ENCODE measurements at regions not wholly inside any gene's neighbourhood (a gene's known extent, or its start where the extent isn't known, plus 50 kb on each side); places are given as distances from the start of the nearest gene placed in this dataset.

DNA sequence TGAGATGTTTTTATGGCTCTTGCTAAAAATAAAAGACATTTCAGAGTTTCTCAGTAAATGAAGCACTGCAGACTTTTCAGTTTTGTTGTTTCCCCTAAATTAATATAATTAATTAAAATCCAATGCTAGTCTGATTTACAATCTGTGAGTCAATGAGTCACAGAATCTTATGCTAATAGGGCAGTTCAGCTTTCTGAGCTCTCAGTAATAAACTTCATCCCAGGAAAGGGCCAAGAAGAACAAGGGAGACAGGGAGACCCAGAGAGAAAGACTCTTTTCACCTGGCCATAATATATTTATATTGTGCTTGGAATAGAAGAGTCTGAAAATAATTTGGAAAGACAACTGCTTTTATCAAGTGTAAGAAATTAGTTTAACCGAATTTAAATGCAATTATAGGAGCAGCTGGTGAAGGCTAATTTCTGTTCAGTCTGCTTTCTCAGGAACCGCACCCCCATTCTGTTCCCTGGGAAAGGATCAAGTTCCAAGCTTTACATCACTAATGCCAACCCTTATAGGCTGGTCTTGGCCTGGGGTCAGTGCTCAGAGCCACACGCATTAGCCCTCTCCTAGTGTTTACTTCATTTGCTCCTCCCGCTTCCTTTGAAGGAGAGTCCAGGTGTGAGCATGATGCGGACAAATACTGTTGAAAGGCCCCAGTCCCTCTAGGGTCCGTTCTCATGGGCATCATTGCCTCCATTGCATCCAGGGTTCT is 145.6 kb downstream of the ZBTB18 start:
- no peak for DNase-seq (ENCODE audit: low spot score)

DNA sequence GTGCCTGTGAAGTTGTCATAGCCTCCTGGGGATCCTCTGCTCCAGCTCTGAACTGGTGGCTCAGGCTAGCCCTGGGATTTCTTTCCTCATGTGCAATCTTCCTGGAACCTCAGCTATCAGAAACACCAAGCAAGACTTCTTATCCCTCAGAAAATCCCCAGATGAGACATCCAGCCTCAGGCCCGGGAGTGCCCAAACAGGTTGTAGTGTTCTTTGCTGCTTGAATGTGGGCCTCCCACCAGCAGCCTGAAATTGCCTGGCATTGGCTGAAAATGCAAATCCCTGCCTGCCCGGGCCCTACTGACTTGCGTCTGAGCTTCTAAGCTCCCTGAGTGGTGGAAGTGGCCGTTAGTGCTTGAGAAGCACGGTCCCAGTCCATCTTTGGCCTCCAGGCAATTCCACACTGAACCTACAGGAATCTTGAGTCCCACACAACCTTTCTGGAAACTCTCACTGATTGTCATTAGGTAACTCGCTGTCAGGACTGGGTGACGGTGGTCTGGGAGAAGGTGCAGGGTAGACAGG is 146.8 kb downstream of the ZBTB18 start:
- no peak for DNase-seq (ENCODE audit: low spot score)

DNA sequence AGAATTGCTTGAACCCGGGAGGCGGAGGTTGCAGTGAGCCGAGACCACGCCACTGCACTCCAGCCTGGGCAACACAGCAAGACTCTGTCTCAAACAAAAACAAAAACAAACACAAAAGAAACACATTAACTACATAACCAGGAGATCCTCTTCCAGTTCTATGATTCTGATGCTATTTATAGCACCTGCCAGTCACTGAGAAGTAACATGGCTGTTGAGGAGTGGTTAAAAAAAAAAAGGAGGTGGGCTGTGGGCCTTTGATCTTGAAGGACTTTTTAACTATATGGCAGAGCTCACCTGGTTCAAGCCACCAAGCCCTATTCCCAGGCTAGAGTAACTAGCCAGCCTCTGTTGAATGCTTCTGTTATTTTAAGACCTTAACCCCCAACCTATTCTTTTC is 148.8 kb downstream of the ZBTB18 start:
- DNase-seq (ENCODE audit: low spot score): no peak

DNA sequence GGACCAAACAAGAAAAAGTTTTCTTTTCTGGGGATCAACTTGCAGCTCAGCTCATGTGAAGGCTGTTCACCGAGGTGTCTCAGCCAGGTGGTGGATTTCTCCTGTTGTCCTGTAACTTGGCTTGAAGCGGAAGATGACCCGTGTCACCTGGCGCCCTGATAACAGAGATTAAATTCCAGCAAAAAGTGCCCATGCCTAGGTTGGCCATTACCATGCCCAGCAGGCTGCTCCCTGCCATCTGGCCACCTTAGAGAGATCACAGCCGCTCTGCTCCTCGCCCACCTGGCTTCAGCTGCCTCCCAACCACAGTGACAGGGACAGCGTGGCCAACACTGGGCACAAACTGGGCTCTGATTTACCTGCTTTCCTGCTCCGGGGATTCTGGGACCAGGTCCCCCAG is 149.5 kb downstream of the ZBTB18 start:
- DNase-seq (ENCODE audit: low spot score): no peak

DNA sequence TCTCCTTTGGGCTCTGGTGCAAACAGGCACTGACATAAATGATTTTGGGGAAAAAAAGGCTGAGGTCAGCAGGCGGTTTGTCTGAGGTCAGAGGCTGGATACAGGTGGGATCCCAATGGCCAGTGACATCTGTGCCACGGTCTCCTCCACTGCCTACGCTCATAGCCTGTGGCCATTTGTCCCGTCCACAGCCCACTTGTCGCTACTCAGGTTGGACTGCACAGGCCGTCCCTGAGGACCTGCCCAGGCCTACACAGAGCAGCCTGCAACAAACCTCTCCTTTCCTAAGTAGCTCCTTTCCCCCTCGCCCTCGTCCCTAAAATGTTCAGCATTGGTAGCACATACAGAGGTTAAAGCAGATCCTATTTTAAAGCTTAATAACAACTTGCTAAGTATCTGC is 150.7 kb downstream of the ZBTB18 start:
- DNase-seq (ENCODE audit: low spot score): no peak

DNA sequence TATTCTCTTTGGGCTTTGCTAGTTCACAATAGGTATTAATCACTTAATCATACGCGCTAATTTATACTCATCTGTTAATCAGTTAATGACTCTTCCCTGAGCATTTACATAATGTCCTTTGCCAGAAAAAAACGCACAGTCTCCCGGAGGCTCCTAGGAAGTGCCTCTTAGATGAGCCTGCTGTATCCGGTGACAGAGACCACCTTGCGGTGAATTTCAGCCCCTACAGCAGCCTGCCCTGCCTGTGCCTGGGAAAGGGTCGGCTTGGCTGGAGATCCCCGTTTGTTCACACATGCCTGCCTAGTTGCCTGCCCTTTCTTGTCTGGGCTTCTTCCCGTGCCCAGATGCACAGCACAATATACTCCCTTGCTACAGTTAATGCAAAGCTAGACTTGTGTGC is 152.9 kb downstream of the ZBTB18 start:
- no peak for DNase-seq (ENCODE audit: low spot score)

DNA sequence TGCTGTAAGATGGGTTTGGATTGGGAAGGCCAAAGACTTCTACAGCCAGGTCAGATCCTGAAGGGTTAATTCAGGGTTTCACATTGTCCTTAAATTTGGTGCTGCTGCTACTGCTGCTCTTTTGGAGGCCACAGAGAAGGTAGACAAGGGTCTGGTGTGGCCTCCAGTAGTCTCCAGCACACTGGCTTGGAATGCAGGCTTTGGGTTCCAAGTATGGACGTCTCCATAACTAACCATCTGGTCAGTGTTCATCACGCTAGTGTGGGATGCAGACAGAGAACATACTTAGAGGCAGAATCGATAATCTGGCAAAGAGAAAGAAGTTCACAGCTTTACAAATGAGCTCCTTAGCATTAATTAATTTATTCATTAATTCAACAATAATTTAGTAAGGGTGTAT is 154.1 kb downstream of the ZBTB18 start:
- DNase-seq (ENCODE audit: low spot score): no peak

DNA sequence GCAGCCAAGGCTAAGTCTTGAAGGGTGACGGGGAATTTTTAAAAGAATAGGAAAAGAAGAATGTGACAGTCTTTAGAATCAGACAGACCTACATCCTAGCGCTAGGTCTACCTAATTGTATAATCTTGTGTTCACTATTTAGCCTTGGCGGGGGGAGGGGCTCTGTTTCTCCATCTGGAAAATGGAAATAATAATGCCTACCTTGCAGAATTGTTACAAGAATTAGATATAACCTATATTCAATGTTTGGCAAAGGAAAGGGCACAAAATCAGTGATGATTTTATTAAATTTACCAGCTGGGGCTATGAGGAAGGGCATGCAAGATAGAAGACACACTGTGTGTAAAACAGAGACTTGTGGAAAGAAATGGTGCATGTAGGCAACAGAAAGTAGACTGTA is 154.8 kb downstream of the ZBTB18 start:
- DNase-seq (ENCODE audit: low spot score): no peak

DNA sequence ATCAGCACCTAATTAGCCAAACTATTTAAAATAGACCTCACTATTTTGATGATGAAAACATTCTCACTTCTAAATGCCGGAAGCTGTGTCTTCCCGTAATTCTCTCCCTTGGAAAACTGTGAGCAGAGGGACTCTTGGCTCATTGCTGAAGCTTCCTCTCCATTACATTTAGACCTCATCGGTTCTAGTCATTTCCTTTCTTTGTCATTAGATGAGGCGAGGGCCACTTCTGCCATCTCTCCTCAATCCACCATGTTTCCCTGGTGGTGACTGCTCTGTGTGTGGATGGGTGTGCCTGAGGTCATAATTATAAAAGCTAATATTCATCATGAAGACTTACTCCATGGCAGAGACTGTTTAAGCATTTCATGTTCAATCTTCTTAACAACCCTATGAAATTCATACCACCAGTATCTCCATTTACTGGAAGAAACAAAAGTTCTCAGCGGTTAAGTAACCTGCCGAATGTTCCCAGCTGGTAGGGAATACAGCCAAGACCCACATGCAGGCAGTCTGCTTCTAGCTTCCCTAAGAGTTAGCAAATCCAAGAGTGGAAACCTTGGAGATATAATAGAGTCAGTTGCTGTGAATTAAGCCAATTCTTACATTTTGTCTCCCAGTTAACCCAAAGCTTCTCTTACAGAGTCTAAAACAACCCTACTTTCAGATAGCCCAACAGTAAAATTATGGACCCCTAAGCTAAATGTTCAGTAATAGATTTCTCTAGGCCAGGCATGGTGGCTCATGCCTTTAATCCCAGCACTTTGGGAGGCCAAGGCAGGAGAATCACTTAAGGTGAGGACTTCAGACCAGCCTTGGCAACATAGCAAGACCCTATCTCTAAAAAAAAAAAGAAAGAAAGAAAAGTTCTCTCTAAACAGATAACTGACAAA is 156.2 kb downstream of the ZBTB18 start:
- DNase-seq (ENCODE audit: low spot score): no peak

DNA sequence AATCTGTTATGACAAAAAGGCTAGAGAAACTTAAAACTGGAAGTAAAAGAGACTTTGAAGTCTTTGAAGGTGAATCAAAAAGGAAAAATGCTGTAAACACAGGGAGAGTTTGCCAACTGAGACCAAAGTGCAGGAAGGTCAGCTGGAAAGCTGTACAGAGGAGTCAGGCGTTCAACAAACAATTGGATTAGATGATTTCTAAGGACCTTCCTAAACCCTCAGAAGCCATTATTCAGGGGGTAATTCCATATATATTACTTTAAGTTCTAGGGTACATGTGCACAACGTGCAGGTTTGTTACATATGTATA is 156.8 kb downstream of the ZBTB18 start:
- DNase-seq (ENCODE audit: low spot score): no peak

DNA sequence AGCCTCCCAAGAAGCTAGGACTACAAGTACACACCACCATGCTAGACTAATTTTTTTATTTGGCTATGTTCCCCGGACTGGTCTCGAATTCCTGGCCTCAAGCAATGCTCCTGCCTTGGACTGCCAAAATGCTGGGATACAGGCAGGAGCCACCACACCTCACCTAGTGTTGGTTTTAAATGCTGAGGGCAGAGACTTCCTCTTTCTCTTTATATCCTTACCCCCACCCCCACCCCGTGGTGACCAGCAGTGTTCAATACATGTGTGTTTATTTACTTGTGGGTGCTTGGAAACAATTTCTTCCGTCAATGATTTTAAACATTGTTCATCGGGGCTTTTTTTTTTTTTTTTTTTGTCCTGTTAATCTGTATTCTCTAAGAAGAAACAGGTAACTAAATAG is 158.9 kb downstream of the ZBTB18 start:
- DNase-seq (ENCODE audit: low spot score): no peak

DNA sequence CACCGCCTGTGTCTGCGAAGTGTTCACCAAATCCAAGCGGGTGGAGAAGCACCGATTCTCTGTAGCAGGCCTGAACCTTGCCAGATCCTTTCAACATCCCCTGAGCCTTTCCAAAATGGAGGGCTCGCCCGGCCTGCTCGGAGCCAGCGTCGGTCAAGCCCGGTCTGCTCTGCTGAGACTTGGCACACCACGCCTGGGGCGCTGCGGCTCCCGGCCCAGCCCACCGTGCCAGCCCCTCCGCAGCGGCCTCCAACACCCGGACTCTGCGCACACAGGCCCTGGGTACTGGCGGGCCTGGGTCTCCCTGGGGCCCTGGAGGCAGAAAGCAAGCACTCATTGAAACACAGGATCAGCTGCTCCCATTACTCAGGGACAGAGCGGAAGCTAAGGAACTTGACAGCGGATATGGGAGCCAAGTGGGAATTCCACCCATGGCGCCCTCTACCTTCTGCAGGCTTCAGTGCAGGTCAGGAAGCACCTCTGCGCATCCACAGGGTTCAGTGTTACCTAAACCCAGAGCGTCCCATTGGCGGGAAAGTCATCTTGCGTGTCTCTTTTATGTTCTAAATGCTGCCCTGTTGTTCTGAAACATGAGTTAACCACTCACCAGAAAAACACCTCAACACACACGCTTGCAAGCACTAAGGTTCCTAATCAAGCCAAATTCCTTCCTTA is 159.9 kb downstream of the ZBTB18 start:
- DNase-seq (ENCODE audit: low spot score): no peak

DNA sequence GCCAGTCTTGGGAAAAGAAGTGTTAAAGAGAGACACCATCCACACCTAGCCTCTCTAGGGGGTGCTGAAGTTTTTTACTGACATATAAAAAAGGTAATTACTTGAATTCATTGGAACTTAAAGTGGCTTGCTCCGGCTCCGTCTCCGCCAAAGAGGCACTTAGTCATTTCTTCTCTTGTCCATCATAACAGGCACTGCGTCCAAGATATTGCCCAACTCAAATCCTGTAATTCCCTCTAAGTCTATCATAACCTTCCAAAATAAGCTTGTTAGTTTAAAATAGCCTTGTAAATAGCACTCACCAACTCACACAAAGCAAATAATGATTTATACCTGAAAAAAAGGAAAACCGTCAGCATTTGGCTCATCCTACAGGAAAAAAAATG is 160.5 kb downstream of the ZBTB18 start:
- DNase-seq (ENCODE audit: low spot score): no peak

DNA sequence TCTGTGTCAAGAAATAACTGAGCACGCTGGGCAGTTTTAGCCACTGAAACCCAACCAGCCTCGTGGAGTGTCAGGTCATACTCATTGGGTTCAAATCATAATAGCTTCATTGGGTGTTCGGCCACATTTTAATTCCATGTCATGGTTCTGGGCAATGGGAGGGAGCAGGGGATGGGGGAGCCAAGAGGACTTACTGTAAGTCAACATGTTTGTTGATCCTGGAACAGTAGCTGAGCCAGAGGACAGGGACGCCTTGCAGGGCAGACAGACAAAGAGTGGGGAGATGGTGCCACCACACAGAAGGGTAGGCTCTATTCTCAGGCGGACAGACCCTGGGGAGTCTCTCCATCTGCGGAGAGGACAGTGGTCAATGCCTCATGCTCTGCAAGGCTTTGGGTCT is 161.1 kb downstream of the ZBTB18 start:
- no peak for DNase-seq (ENCODE audit: low spot score)

DNA sequence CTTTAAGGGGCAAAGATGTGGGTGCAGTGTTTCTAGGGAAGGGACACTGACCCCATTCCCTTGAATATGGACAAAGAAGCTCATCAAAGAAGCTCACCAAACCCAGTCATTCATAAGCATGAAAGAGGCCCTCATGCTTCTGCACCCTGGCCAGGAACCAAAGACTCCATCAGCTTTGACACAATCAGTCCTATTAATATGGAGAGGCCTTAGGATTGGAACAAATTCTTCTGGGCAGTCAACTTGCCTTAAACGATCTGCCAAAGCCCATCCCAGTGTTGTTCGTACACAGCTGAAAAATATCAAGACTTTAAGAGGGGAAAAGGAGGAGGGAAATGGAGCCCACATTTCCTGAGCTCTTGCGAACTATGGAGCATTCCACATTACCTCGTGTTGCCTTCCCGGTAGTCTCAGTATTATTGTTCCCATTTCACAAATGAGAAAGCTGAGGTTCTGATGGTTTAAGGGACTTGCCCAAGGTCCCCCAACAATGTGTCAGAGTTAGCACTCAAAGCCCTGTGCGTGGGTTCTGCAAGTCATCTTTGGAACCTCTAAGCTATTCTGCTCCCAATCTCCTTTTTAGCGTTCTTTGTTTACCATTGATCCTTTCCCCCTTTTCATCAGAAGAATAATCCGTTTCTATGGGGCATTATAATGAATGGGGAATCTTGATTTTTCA is 161.9 kb downstream of the ZBTB18 start:
- DNase-seq (ENCODE audit: low spot score): peak; percentile 87

DNA sequence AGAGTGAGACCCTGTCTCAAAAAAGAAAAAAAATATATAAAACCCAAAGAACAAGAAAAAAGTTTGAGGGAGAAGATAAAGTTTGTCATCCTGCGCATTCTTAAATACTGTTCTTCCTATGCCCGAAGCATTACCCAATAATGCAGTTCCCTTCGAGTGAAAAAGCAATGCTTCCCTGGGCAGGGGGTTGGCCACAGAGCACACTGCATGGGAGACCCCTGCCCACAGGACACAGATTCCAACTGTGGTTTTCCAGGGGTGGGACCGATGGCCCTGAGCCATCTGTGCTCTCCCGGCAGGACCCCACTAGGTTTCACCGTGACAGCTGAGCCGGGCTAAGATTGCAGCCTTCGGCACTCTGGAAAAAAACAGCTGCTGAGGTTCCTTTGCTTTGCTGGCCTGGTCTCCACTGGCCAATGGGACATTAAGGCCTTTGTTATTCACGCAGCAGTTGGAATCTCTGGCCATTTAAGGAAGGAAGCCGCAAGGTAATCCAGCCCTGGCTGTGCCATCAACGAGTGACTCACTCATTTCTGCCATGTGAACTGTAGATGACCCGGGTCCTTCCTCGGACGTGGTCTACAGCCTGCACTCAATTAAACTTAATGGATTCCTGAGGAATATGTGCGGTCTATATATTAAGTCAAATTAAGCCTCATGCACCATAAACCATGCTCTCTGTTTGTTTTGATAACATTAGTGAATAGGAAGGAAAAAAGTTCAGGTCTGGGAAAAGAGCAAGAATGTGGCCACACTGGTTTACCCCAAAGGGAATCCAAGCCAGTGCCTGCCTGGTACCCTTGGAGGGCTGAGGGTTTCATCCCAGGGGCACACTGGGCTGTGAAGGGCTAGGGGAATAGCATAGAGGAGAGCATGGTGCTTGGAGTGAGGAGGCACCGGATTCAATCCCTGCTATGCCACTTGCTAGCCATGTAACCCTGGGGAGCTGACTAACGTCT is 163.2 kb downstream of the ZBTB18 start:
- DNase-seq (ENCODE audit: low spot score): peak; percentile 99

DNA sequence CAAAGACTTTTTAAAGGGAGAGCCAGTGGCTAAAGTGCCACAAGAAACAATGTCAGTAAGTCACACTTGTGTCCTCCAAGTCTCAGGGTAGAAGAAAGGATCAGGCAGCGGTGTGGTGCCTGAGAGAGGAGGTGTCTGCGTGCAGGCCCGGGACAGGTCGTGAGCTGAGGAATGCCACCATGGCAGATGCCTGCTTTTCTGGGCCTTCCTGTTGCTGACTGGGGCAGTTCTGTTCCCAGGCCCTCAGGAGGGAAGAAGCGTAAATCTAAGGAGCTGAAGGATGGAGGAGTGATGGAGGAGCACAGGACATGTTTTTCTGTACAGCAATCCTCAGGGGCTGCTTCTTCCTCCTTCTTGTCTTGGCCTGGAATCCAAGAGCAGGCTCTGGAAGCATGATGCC is 165.8 kb downstream of the ZBTB18 start:
- no peak for DNase-seq (ENCODE audit: low spot score)

DNA sequence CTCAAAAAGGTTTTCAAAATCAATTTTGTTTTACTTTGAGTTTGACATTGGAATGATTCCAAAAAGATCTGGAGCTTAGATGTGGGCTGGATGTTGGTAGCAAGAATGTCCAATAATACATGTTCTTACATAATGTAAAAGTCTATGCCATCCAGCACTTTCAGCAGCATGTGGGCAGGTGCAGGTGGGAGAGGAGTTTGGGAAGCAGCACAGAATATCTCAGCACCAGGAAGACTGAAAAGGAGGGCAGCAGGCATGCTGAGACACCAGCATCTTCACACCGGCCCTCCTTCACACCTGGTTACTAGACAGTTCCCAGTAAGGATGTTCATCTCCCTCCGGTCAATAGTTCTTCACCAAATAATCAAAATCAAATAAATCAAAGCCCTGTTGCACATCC is 166.6 kb downstream of the ZBTB18 start:
- DNase-seq (ENCODE audit: low spot score): no peak

DNA sequence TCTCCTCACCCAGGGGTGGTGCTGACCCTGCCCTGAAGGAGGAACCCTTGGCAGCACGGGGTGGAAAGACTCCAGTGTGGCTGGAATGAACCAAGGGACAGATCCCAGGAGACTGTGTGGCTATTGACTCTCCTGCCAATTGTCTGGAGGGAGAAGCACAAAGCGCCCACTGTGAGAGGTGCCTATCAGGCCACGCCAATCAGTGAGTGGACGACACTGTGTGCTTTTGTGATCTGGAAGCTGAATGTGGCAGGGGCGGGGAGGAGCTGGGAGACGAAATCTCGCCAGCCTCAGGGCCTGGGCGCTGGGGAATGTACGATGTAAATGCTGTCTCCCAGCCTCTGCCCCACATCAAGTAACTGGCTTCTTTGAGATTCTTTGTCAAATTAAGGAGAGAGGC is 167.1 kb downstream of the ZBTB18 start:
- peak; percentile 87 for DNase-seq (ENCODE audit: low spot score)

DNA sequence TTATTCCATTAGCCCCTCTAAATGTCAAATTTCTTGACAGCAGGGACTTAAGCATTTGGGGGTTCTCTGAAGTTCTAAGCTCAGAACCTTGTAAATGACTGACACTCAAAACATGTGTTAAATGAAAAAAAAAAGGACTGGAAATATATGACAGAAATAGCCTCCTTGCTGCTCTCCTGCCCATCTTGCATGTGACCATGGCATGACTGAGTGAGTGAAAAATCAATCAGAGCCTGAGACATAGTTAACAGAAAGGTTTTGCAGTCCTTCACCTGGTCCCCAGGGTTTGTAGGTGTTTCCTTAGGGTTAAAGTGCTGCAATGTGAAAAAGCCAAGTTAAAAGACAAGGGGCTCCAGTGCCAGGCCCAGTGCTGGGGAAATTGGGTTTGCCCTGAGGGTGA is 168.1 kb downstream of the ZBTB18 start:
- no peak for DNase-seq (ENCODE audit: low spot score)

DNA sequence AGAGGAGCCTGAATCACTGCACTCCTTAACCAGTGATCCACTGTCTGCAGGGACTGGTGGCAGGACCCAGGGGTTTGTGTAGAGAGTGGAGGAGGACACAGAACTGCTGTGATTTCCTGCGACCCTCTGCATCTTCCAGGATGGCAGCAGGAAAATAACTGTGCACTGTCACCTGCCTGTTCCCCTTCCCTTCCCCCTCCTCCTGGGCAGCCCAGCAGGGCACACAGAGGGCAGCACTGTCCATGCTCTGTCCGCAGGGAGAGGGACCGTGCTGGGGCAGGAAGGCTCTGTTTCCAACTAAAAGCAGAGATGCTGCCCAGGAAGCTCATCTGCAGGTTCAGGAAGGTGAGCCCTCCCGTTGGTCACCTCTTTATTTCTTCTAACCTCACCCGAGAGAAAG is 168.7 kb downstream of the ZBTB18 start:
- no peak for DNase-seq (ENCODE audit: low spot score)

All from COLO829 (cell line).